GM18507 (cell line): ENCODE measurements at regions not wholly inside any gene's neighbourhood (a gene's known extent, or its start where the extent isn't known, plus 50 kb on each side); places are given as distances from the start of the nearest gene placed in this dataset.
"Not testable (repeated sequence)": the region's sequence is repeated elsewhere in the genome, so short reads cannot be mapped to it uniquely, and the experiment has no call there.

Experiments
- DNase-seq: peaks from one replicate; pipeline ENCODE4 v3.0.0; 2011; ENCODE audit warnings: low read depth; ENCODE audit not compliant: insufficient read length; ENCODE audit errors: extremely low spot score
- FAIRE-seq: peaks from 2 replicates; lab custom pipeline; 2011; peaks lifted over from hg19 to GRCh38; lab: Jason Lieb, UNC

DNA sequence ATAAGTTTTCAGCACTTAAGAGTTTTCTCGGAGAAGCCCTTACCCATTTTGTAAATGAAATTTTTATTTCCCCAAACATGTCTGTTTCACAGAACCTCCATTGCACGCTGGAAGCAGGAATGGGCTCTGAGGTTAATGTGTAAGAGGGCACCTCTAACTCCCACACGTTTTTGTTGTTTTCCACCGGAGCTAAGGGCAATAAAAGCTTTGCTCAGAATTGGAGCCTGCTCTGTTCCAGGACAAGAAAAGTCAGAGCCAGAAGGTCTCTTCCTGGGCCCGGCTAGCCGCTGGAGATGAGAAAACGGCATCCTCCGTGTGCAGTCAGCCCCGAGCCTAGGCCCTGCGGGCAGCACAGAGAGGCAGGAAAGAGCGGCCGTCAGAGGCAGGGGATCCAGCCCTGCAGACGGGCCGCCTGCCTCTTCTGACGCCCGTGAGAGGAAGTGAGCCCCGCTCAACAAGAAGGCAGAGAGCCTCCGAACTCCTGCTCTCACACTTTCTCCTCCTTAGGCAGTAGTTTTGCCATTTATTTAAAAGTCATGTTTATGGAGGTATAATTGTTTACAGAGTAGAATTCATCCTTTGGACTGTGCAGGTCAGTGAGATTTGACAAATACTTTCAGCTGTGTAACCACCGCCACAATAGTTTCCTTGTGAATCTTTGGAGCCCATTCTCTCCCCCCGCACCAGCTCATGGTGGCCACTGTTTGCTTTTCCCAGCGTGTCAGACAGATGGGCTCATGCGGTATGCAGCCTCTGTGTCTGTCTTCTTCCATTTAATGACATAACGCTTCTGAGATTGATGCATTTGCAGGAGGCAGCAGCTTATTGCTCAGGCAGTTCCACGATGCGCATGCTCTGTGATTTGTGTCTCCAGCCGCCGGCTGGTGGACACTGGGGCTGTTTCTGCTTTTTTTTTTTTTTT lies 117.3 kb downstream of the GALR1 start:
- no peak for FAIRE-seq

GRCh38 chr18:77369644-77370043 lies 120.0 kb downstream of the GALR1 start:
- DNase-seq (no peak), FAIRE-seq (no peak)

More for the DNA sequence above, 117.3 kb downstream of the GALR1 start:
- DNase-seq: no peak

DNA sequence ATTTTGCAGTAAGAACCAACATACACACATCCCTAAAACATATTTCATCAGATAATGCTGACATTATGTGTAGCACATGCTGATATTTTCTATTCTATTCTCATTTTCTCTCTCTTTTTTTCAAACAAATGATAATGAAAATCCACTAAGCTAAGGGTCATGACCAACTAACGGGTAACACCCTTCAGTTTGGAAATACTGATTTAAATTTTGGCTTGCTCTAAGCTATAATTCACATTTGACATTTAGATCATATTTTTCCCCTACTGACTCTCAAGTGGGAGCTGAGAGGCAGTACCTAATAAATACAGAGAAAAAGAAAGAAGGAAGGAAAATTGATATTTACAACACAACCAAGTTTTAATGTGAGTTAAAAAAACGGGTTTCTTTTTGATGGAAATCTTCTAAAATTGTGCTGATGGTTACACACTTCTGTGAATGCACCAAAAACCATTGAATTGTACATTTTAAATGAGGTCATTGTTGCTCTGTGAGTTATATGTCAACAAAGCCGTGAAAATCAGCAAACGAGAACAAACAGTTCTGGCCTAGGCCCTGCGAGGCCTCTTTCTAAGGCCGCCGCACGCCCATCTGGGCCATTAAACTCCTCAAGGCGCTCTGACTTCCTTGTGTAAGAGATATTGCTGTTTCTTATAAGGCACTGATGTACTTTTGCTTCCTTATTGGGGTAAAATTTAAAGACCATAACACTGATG lies 124.2 kb downstream of the GALR1 start:
- DNase-seq (no peak), FAIRE-seq (no peak)

GRCh38 chr18:77374446-77374805 lies 124.8 kb downstream of the GALR1 start:
- FAIRE-seq (no peak), DNase-seq (no peak)

DNA sequence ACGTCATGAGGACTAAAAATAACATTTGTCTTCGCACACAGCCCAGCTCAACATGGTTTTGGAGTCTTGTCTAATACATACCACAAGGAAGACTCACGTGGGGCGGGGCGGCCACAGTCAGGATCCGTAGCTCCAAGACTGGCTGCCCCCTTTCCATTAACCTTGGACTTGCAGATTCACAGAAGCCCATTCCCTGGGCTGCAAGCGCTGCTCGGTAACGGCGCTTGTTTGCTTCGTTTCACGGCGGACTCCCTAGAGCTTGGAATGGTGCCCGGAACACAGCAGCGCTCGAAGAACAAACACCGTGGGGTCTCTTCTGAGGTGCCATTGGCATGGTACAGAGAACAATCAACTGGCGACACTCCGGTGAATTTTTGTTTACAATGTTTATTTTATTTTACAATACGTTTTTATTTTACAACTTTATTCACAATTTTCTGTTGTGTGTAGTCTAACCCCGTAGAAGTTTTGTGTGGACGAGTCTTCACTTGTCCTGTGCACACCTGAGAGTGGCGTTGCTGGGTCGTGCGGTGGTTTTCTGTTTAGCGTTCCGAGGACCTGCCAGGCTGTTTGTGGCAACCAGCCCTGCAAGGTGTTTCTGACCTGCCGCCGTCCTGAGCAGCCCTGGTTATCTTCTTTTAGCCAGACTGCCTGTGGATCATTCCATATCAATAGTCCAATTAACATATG lies 126.5 kb downstream of the GALR1 start:
- DNase-seq (no peak), FAIRE-seq (no peak)

DNA sequence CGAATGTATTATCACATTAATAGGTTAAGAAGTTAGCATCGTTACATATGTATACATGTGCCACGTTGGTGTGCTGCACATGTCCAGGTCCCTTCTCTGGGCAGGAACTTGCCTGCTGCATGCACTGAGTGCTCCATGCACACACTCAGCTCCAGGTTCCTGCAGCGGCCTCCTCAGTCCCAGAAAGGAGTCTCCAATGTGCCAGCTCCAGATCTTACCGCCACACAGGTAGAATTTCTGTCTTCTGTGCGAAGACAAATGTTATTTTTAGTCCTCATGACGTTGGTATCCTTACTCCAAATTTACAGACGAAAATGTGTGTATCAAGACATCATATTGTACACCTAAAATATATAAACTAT lies 127.1 kb downstream of the GALR1 start:
- FAIRE-seq (no peak), DNase-seq (no peak)

DNA sequence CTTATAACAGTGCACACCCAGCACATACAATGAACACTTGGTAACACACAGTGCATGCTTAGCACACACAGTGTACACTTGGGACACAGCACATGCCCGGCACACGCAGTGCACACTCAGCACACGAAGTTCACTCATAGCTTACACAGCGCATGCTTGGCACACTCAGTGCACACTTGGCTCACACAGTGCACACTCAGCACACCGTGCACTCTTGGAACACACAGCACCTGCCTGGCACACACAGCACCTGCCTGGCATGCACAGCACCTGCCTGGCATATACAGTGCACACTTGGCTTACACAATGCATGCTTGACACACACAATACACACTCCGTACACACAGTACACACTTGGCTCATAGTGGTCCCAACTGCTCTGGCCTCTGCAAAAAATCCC lies 128.2 kb downstream of the GALR1 start:
- FAIRE-seq (no peak), DNase-seq (no peak)

- DNase-seq (no peak), FAIRE-seq (no peak)
Measured at GRCh38 chr18:77379976-77380509, 130.4 kb downstream of the GALR1 start.

- no peak for DNase-seq
- no peak for FAIRE-seq
Measured at GRCh38 chr18:77380695-77381094, 131.0 kb downstream of the GALR1 start.

DNA sequence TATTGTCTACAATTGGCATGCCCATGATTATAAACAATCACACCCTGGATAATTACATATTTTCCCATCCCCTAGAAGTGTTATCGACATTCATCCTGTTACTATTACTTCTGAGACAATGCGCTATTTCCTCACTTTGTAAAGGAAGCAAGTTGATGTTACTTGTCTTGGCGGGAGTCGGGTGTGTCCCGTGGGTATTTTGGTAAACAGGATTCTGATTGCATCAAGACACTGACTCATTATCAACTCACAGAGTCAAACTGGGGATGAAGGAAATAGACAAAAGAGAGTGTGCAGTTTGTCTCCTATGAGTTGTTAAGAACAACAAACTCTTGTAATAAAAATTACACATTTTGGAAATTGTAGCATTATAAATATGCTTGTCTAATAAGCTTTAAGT lies 142.7 kb downstream of the GALR1 start:
- DNase-seq: no peak
- FAIRE-seq: no peak

DNA sequence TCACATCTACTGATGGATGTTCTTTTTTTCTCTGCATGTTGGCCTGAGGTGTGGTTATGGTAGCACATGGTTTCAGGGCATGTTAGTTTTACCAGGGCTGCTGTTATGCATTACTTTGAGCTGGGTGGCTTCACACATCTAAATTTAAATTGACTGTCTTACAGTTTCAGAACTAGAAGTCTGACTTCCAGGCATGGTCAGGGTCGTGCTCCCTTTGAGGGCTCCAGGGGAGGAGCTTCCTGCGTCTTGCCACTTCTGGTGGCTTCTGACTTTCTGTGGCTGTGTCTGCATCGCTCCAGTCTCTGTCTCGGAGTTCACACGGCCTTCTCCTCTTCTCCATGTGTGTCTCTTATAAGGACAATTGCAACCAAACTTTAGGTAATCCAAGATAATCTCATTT lies 143.9 kb downstream of the GALR1 start:
- no peak for FAIRE-seq
- no peak for DNase-seq

GRCh38 chr18:77395953-77396352 lies 146.3 kb downstream of the GALR1 start:
- FAIRE-seq (no peak), DNase-seq (no peak)

GRCh38 chr18:77397056-77397455 lies 147.4 kb downstream of the GALR1 start:
- no peak for FAIRE-seq
- no peak for DNase-seq

DNA sequence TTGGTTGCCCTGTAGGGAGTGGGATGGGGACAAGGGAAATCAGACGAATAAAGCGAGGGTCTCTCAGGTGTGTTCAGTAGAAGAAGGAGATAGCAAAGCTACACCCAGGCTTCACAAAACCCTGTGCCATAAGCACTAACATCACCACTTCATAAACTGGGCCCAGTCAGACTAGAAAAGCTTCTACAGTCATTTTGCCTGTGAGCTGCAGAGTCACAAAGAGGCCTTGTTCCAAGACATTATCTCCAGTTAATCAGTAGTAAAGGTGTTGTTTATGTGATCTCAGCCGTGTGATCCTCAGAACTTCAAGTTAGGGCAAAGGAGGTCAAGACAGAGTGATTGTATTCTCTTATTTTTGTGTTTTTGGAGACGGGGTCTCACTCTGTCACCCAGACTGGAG lies 148.0 kb downstream of the GALR1 start:
- no peak for DNase-seq
- no peak for FAIRE-seq

DNA sequence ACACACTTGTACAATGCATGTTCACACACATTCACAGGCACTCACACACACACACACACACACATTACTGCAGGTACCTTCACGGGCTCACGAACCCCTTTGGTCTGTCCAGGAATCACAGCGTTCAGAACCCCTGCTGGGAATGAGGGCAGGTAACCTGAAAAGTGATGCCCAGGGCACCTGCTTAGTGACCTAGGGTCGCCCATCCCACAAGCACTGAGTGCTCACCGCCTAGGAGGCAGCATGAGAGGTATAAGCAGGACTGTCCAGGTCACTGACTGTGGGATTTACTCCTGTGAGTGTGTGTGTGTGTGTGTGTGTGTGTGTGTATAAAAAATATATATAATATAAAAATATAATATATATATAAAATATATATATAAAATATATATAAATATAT lies 150.9 kb downstream of the GALR1 start:
- DNase-seq: no peak
- FAIRE-seq: no peak

DNA sequence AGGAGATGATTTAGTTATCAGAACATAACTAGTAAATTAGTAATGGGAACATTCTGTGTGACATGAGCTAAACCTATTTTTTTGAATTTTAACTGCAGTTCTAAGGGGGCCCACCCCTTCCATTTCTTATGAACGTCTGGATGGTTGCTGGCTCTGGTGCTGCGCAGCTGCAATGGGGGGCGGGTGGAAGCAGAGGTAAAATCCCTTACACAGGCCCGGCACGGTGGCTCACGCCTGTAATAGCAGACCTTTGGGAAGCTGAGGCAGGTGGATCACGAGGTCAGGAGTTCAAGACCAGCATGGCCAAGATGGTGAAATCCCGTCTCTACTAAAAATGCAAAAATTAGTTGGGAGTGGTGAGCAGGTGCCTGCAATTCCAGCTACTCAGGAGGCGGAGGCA lies 151.5 kb downstream of the GALR1 start:
- no peak for DNase-seq
- FAIRE-seq: no peak

DNA sequence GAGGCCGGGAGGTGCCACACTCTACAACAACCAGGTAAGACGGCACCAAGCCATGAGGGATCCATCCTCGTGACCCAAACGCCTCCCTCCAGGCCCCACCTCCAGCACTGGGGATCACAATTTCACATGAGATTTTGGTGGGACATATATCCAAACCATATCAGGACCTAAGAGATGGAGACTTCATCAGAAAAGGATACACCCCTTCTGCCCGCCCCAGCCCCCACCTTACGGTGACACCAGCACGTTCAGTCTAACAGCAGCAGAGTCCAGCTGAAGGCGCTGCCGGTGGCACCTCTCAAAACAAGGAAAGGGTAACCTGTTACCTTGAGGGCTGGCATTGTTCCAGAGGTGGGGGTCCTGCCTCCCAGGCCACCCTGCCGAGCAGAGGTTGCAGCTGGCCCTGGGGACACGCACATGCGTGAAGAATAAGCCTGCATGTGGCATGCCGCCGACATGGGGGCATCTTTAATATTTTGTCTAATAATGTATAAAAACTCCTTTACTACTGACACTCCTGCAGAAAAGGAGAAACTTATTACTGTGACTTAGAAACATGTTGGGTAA lies 154.4 kb downstream of the GALR1 start:
- DNase-seq: no peak
- no peak for FAIRE-seq

DNA sequence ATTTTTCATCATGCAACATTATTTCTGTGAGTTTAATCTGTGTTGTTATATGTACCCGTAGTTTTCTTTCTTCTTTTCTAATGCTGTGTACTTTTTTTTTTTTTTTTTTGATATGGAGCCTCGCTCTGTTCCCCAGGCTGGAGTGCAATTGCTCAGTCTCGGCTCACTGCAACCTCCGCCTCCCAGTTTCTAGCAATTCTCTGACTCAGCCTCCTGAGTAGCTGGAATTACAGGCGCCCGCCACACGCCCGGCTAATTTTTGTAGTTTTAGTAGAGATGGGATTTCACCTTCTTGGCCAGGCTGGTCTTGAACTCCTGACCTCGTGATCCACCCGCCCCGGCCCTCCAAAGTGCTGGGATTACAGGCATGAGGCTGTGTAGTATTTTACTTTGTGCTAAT lies 155.4 kb downstream of the GALR1 start:
- no peak for FAIRE-seq

GRCh38 chr18:77407733-77408132 lies 158.1 kb downstream of the GALR1 start:
- DNase-seq: no peak
- no peak for FAIRE-seq

More for the DNA sequence above, 155.4 kb downstream of the GALR1 start:
- no peak for DNase-seq

GRCh38 chr18:77421546-77421945 lies 171.9 kb downstream of the GALR1 start:
- FAIRE-seq, DNase-seq: not testable (repeated sequence)
